Lung (tissue), 11 donors: ENCODE measurements at regions not wholly inside any gene's neighbourhood (a gene's known extent, or its start where the extent isn't known, plus 50 kb on each side); places are given as distances from the start of the nearest gene placed in this dataset.

ENCODE experiments used
- ATAC-seq: fragments of 200-7000 bp; cut with Tn5 transposase; one replicate; pipeline ENCODE4 v1.9.1; 2020; ENCODE audit warnings: moderate number of reproducible peaks; ENCODE audit not compliant: insufficient read depth, low FRiP score
- DNase-seq, 3 donors: peaks; one replicate each; pipeline ENCODE4 v3.0.0-alpha.2; 2013 to 2017
- H3K27ac ChIP-seq, 2 donors: one replicate each; pipeline ENCODE4 v1.5.1; 2013; ENCODE audit warnings: mild to moderate bottlenecking in 2 of 2, moderate library complexity in 2 of 2, control low read depth in 1 of 2, inconsistent platforms in 1 of 2, low read depth in 1 of 2, low read length in 1 of 2
- H3K27me3 ChIP-seq, 3 donors: one replicate each; pipeline ENCODE4 v1.5.1; 2013; ENCODE audit warnings: low read length in 2 of 3; ENCODE audit not compliant: control insufficient read depth in 3 of 3, insufficient read depth in 3 of 3
- H3K36me3 ChIP-seq, 4 donors: one replicate each; pipeline ENCODE4 v1.5.1; 2013; ENCODE audit warnings: low read length in 4 of 4, mild to moderate bottlenecking in 1 of 4, moderate library complexity in 1 of 4; ENCODE audit not compliant: control insufficient read depth in 4 of 4, insufficient read depth in 4 of 4
- H3K4me1 ChIP-seq, 5 donors: one replicate each; pipeline ENCODE4 v1.5.1; 2013; ENCODE audit warnings: low read length in 5 of 5, mild to moderate bottlenecking in 2 of 5, moderate library complexity in 1 of 5; ENCODE audit not compliant: control insufficient read depth in 5 of 5, insufficient read depth in 5 of 5
- H3K4me3 ChIP-seq: one replicate; pipeline ENCODE4 v1.5.1; 2013; ENCODE audit warnings: mild to moderate bottlenecking, control low read depth, moderate library complexity
- H3K9ac ChIP-seq, 2 donors: one replicate each; pipeline ENCODE4 v1.5.1; 2013; ENCODE audit warnings: low read length in 2 of 2, control low read depth in 1 of 2; ENCODE audit not compliant: insufficient read depth in 1 of 2
- H3K9me3 ChIP-seq, 4 donors: one replicate each; pipeline ENCODE4 v1.5.1; 2013; ENCODE audit warnings: low read length in 3 of 4, mild to moderate bottlenecking in 1 of 4, moderate library complexity in 1 of 4; ENCODE audit not compliant: control insufficient read depth in 4 of 4, insufficient read depth in 3 of 4
- WGBS, 2 donors: extraction: QIAGEN DNeasy Blood & Tissue Kit; methylation state at CpG; one replicate each; pipeline ENCODE4 v1.1.7; 2013; 5-methylcytosine and 5-hydroxymethylcytosine counted together
- TF ChIP-seq, protein P1 (sequence below): IDR thresholded peaks from 2 replicates; pipeline ENCODE4 v1.5.1; 2012; ENCODE audit warnings: mild to moderate bottlenecking; ENCODE audit errors: control extremely low read depth, extremely low read depth
- donor health status: control.
- donor health status: control.
- donor health status: Bipolar disorder and iron deficiency.
- donor health status: healthy.
- donor health status: DM: yes; HTN: yes; CAD: no.

DNA sequence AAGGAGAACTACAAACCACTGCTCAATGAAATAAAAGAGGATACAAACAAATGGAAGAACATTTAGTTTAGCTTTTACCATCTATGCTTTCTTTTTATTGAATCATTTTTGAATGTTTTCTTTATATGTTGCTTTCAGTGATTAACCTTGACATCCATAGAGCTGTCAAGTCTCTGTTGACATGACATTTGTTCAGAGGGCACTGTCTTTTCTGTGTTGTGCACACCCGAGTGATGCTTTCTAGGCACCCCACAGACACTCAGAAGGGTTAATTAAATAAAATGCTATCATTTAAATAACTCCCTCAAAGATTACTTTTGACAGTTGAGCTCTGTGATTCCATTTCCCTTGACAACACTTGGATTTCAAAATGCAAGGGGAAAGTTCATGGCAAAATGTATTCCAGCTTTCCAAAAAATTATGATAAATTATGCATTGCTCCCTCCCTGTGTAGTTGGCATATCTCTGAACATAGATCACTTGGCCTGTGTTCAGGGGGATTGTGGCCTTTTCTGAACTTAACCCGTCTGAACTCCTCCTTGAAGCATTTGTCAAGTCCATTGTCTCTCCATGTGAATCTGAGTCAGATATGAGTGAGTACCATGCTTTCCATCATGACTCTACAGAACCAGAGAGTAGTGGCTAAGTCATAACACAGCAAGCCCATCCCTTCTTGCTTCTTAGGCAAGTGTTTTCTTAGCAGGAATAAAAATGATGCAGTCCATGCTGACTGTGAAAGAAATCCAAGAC is 372.6 kb downstream of the RPRM start:
- H3K4me3 ChIP-seq, result no peak overlapping the region
- no peaks in the 10 kb centered on the region for H3K27me3 ChIP-seq
- H3K9me3 ChIP-seq, result no peaks in the 10 kb centered on the region
- H3K27ac ChIP-seq, result no peak overlapping the region
- WGBS, 2 donors, result 64 to 70% methylated on average over 2 of the region's 2 CpGs
- DNase-seq (no peak), ATAC-seq (no peak)
- TF ChIP-seq, protein P1, sequence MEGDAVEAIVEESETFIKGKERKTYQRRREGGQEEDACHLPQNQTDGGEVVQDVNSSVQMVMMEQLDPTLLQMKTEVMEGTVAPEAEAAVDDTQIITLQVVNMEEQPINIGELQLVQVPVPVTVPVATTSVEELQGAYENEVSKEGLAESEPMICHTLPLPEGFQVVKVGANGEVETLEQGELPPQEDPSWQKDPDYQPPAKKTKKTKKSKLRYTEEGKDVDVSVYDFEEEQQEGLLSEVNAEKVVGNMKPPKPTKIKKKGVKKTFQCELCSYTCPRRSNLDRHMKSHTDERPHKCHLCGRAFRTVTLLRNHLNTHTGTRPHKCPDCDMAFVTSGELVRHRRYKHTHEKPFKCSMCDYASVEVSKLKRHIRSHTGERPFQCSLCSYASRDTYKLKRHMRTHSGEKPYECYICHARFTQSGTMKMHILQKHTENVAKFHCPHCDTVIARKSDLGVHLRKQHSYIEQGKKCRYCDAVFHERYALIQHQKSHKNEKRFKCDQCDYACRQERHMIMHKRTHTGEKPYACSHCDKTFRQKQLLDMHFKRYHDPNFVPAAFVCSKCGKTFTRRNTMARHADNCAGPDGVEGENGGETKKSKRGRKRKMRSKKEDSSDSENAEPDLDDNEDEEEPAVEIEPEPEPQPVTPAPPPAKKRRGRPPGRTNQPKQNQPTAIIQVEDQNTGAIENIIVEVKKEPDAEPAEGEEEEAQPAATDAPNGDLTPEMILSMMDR, result no peak
- no peak overlapping the region for H3K9ac ChIP-seq
- H3K4me1 ChIP-seq, result no peaks in the 10 kb centered on the region
- H3K36me3 ChIP-seq, result no peaks in the 10 kb centered on the region

DNA sequence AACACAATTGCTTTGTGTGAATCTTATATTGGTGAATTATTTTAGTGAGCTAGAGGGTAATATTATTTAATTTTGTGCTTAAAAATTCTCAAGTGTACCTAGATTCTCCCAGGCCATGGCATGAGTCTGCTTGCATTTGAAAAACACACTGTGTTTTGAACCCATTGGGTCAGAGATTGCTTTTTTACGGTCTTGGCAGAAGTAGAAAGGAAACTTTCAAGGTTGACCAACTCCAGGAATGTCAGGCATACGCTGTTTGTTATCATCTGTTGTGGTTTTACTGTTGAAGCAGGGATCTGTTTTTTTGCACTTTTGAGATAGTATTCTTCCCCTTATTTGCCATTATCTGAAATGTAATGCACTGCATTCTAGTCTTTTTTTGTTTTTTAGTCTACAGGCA is 377.4 kb downstream of the RPRM start:
- Histone ChIP-seq H3K9ac (no peak overlapping the region), H3K36me3 (no peaks in the 10 kb centered on the region), H3K9me3 (no peaks in the 10 kb centered on the region), H3K4me1 (no peaks in the 10 kb centered on the region), H3K27ac (no peak overlapping the region), H3K27me3 (no peaks in the 10 kb centered on the region), H3K4me3 (no peak overlapping the region)
- TF ChIP-seq, protein P1, result no peak
- no peak for ATAC-seq
- DNase-seq, result no peak
- WGBS, 2 donors, result 37 to 39% methylated on average over 2 of the region's 2 CpGs

DNA sequence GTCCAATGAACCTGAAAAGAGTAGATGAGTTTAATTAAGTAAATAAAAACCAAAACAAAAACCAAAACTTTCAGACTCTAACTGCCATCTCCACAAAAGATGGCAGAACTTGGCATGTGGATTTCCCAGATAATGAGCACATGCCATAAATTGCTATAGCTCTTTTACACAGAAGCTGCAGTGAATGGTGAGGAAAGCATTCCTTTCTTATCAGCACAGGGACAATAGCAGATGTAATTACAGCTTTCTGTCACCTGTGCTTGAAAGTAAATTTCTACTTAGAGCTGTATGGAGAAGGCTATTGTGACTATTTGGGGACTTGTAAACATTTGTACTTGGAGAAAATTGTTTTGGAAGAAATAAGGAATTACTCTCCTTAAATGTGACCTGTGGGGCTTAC is 378.4 kb downstream of the RPRM start:
- ATAC-seq (no peak), DNase-seq (no peak)
- H3K4me3 ChIP-seq, result no peak overlapping the region
- H3K36me3 ChIP-seq, result no peaks in the 10 kb centered on the region
- no peaks in the 10 kb centered on the region for H3K9me3 ChIP-seq
- H3K9ac ChIP-seq, result no peak overlapping the region
- no peaks in the 10 kb centered on the region for H3K4me1 ChIP-seq
- no peaks in the 10 kb centered on the region for H3K27me3 ChIP-seq
- TF ChIP-seq, protein P1, result no peak
- no peak overlapping the region for H3K27ac ChIP-seq

DNA sequence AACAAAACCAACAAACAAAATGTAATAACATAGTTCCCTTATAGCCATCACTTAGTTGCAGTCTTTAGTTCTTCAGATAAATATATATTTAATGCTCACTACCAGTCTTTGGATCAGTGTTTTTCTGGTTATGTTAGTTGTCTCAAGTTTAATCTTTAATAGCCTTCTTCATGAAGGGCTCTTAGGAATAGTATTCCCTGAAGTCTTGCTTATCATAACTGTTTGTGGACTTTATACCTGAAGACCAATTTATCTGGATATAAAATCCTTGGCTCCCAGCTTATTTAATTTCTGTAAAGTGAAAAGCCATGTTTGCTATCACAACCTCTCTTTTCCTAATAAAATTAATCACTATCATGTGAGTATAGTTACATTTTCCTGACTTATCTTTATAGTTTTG is 379.7 kb downstream of the ARL6IP6 start:
- no peaks in the 10 kb centered on the region for H3K4me1 ChIP-seq
- TF ChIP-seq, protein P1, result no peak
- no peaks in the 10 kb centered on the region for H3K36me3 ChIP-seq
- no peaks in the 10 kb centered on the region for H3K27me3 ChIP-seq
- H3K4me3 ChIP-seq, result no peak overlapping the region
- no peak overlapping the region for H3K9ac ChIP-seq
- no peak for ATAC-seq
- H3K27ac ChIP-seq, result no peak overlapping the region
- DNase-seq, result no peak
- H3K9me3 ChIP-seq, result no peaks in the 10 kb centered on the region
